SK-N-SH (cell line): ENCODE measurements at regions not wholly inside any gene's neighbourhood (a gene's known extent, or its start where the extent isn't known, plus 50 kb on each side); places are given as distances from the start of the nearest gene placed in this dataset.

ENCODE experiments used
- CTCF ChIA-PET: fragments of 300-600, 350-600 bp; formaldehyde crosslinking; extraction: SDS; loops from one replicate; lab custom pipeline; 2021; lab: Yijun Ruan, JAX
- POLR2A ChIA-PET: fragments of 350-600 bp; sonication (Branson Sonifier 250); formaldehyde crosslinking; extraction: SDS; loops from one replicate; lab custom pipeline; 2020; ENCODE audit warnings: antibody characterized with exemption, inconsistent platforms; lab: Yijun Ruan, JAX
- DNase-seq: peaks from one replicate; pipeline ENCODE4 v3.0.0; 2012
- H2AFZ ChIP-seq: fragments of 200-600 bp; sonication (generic); 2 replicates; pipeline ENCODE4 v1.8.1; 2016; ENCODE audit warnings: antibody characterized with exemption, mild to moderate bottlenecking, low read depth
- H3F3A ChIP-seq: fragments of 200-600 bp; sonication (generic); replicated peaks from 2 replicates; pipeline ENCODE3; 2016; ENCODE audit warnings: antibody characterized with exemption, mild to moderate bottlenecking; ENCODE audit not compliant: insufficient read depth
- H3K27ac ChIP-seq, 2 experiments: fragments of 200-500 bp in 1 of 2; fragments of 200-600 bp in 1 of 2; sonication (Bioruptor generic) in 1 of 2; sonication (generic), shearing (Covaris generic) in 1 of 2; 2 replicates each; pipeline versions ENCODE4 v1.5.1 to v1.6.1; 2014 to 2016; ENCODE audit warnings: low read depth in 2 of 2, inconsistent platforms in 1 of 2, low read length in 1 of 2, mild to moderate bottlenecking in 1 of 2, mixed read lengths in 1 of 2
- H3K27me3 ChIP-seq: fragments of 200-600 bp; sonication (generic), shearing (Covaris generic); 2 replicates; pipeline ENCODE4 v1.6.1; 2016; ENCODE audit warnings: mixed run types; ENCODE audit not compliant: insufficient read depth
- H3K36me3 ChIP-seq, 2 experiments: fragments of 200-500 bp in 1 of 2; fragments of 200-600 bp in 1 of 2; sonication (Bioruptor generic) in 1 of 2; sonication (generic) in 1 of 2; replicated peaks in 1 of 2; 2 replicates each; pipeline versions ENCODE3 to v1.5.1; 2014 to 2016; ENCODE audit warnings: low read length in 1 of 2, mild to moderate bottlenecking in 1 of 2; ENCODE audit not compliant: insufficient read depth in 2 of 2, control insufficient read depth in 1 of 2
- H3K4me1 ChIP-seq, 2 experiments: fragments of 200-500 bp in 1 of 2; fragments of 200-600 bp in 1 of 2; sonication (Bioruptor generic) in 1 of 2; sonication (generic), shearing (Covaris generic) in 1 of 2; 2 replicates each; pipeline versions ENCODE4 v1.5.1 to v1.6.1; 2014 to 2016; ENCODE audit warnings: low read depth in 1 of 2, low read length in 1 of 2, mixed run types in 1 of 2; ENCODE audit not compliant: insufficient read depth in 2 of 2, control insufficient read depth in 1 of 2
- H3K4me2 ChIP-seq: fragments of 200-600 bp; sonication (generic), shearing (Covaris generic); 2 replicates; pipeline ENCODE4 v1.6.1; 2017; ENCODE audit warnings: mixed run types
- H3K4me3 ChIP-seq, 2 experiments: fragments of 200-500 bp in 1 of 2; fragments of 200-600 bp in 1 of 2; sonication (Bioruptor generic) in 1 of 2; sonication (generic), shearing (Covaris generic) in 1 of 2; 2 replicates each; pipeline versions ENCODE4 v1.5.1 to v1.8.1; 2014 to 2016; ENCODE audit warnings: low read depth in 2 of 2, inconsistent platforms in 1 of 2, low read length in 1 of 2, mild to moderate bottlenecking in 1 of 2, mixed read lengths in 1 of 2, moderate library complexity in 1 of 2
- H3K79me2 ChIP-seq: fragments of 200-600 bp; sonication (generic); 2 replicates; pipeline ENCODE4 v1.8.1; 2017; ENCODE audit warnings: mild to moderate bottlenecking; ENCODE audit not compliant: insufficient read depth
- H3K9ac ChIP-seq: fragments of 200-600 bp; sonication (generic); 2 replicates; pipeline ENCODE4 v1.6.1; 2017; ENCODE audit warnings: mixed run types
- H3K9me2 ChIP-seq: fragments of 200-600 bp; sonication (generic); 2 replicates; pipeline ENCODE4 v1.6.1; 2017; ENCODE audit warnings: mixed run types
- H3K9me3 ChIP-seq: fragments of 200-600 bp; sonication (generic); 2 replicates; pipeline ENCODE4 v1.6.1; 2017; ENCODE audit warnings: mixed run types, mild to moderate bottlenecking, moderate library complexity
- H4K20me1 ChIP-seq: fragments of 200-600 bp; sonication (generic); 2 replicates; pipeline ENCODE4 v1.6.1; 2017; ENCODE audit warnings: mild to moderate bottlenecking, mixed run types; ENCODE audit not compliant: insufficient read depth
- CTCF ChIP-seq: fragments of 200-600 bp; sonication (generic); IDR thresholded peaks from 2 replicates; pipeline ENCODE4 v1.6.1; 2017; ENCODE audit warnings: antibody characterized with exemption, mild to moderate bottlenecking, moderate library complexity
- ELF1 ChIP-seq: IDR thresholded peaks from 2 replicates; pipeline ENCODE4 v1.4.0; 2012
- EP300 ChIP-seq, 2 experiments: IDR thresholded peaks; 2 replicates each; pipeline versions ENCODE4 v1.4.0 to v1.6.1; 2012; ENCODE audit warnings: borderline replicate concordance in 1 of 2, low read depth in 1 of 2, low read length in 1 of 2
- EZH2phosphoT487 ChIP-seq: fragments of 200-600 bp; sonication (generic); IDR thresholded peaks from 2 replicates; pipeline ENCODE4 v1.6.1; 2017; ENCODE audit warnings: low read depth, mixed run types, mild to moderate bottlenecking, antibody characterized with exemption, moderate library complexity, borderline replicate concordance
- FOXM1 ChIP-seq: IDR thresholded peaks from 2 replicates; pipeline ENCODE4 v1.4.0; 2012; ENCODE audit warnings: low read depth, mild to moderate bottlenecking
- GABPA ChIP-seq: IDR thresholded peaks from 2 replicates; pipeline ENCODE4 v1.4.0; 2012; ENCODE audit warnings: low read depth, mild to moderate bottlenecking
- IRF3 ChIP-seq: fragments of 150-350 bp; IDR thresholded peaks from 2 replicates; pipeline ENCODE4 v1.6.1; 2016; ENCODE audit warnings: mild to moderate bottlenecking, low read depth, low read length
- JUND ChIP-seq: IDR thresholded peaks from 2 replicates; pipeline ENCODE4 v1.4.0; 2012
- NFIC ChIP-seq: IDR thresholded peaks from 2 replicates; pipeline ENCODE4 v1.4.0; 2012; ENCODE audit warnings: borderline replicate concordance
- NRF1 ChIP-seq: IDR thresholded peaks from 2 replicates; pipeline ENCODE4 v1.6.1; 2012; ENCODE audit warnings: low read depth, mild to moderate bottlenecking, low read length
- PBX3 ChIP-seq: IDR thresholded peaks from 2 replicates; pipeline ENCODE4; 2012
- POLR2AphosphoS5 ChIP-seq: IDR thresholded peaks from 2 replicates; pipeline ENCODE4 v1.6.1; 2012; ENCODE audit warnings: low read depth, low read length
- RCOR1 ChIP-seq: fragments of 150-350 bp; IDR thresholded peaks from 2 replicates; pipeline ENCODE4 v1.6.1; 2017; ENCODE audit warnings: antibody characterized with exemption, low read length
- REST ChIP-seq: IDR thresholded peaks from 2 replicates; pipeline ENCODE4 v1.6.1; 2012; ENCODE audit warnings: mild to moderate bottlenecking, low read depth, low read length, moderate library complexity
- RFX5 ChIP-seq: IDR thresholded peaks from 2 replicates; pipeline ENCODE4 v1.6.1; 2012; ENCODE audit warnings: mild to moderate bottlenecking, improper control_type of control experiment, low read length
- RXRA ChIP-seq: IDR thresholded peaks from 2 replicates; pipeline ENCODE4 v1.4.0; 2012; ENCODE audit warnings: low read depth, mild to moderate bottlenecking, borderline replicate concordance
- SIN3A ChIP-seq: IDR thresholded peaks from 2 replicates; pipeline ENCODE4 v1.6.1; 2012; ENCODE audit warnings: low read depth, mild to moderate bottlenecking, low read length, moderate library complexity, borderline replicate concordance
- TAF1 ChIP-seq: IDR thresholded peaks from 2 replicates; pipeline ENCODE4 v1.6.1; 2012; ENCODE audit warnings: low read depth, mild to moderate bottlenecking, low read length, moderate library complexity, borderline replicate concordance
- TCF12 ChIP-seq: IDR thresholded peaks from 2 replicates; pipeline ENCODE4 v1.4.0; 2012
- WGBS: methylation state at CpG from one replicate; pipeline ENCODE4 v1.1.6; 2017; ENCODE audit warnings: low lambda C conversion rate; 5-methylcytosine and 5-hydroxymethylcytosine counted together

GRCh38 chr10:61325223-61325960 lies 127.8 kb downstream of the TMEM26 start:
- Histone ChIP-seq H3K79me2 (no peaks in the 10 kb centered on the region), H3K4me1 (peaks cover 0 to 16% of the 10 kb centered on the region in 2 experiments; a peak in 2 of 4 replicates), H3K27ac (no peak overlapping the region), H3K4me3 (no peak overlapping the region), H2AFZ (no peak overlapping the region), H3K36me3 (no peaks in the 10 kb centered on the region), H3F3A (no peaks in the 10 kb centered on the region), H3K4me2 (no peak overlapping the region), H3K27me3 (no peaks in the 10 kb centered on the region), H3K9me2 (no peaks in the 10 kb centered on the region), H3K9ac (no peak overlapping the region), H4K20me1 (no peaks in the 10 kb centered on the region), H3K9me3 (no peaks in the 10 kb centered on the region)
- ChIA-PET CTCF (no interaction called here), POLR2A (no interaction called here)
- 70% methylated on average over 5 of the region's 5 CpGs for WGBS
- TF ChIP-seq NFIC (no peak), EZH2phosphoT487 (no peak), EP300 (IDR thresholded peaks at IDR 0.05; ENCODE audit: borderline replicate concordance in 1 of 2, low read depth in 1 of 2, low read length in 1 of 2) (no peak), POLR2AphosphoS5 (no peak), RCOR1 (no peak), RFX5 (no peak), TCF12 (no peak), IRF3 (no peak), NRF1 (no peak), JUND (no peak), RXRA (no peak), FOXM1 (no peak), REST (no peak)
- DNase-seq = no peak

GRCh38 chr10:61323726-61324125 lies 129.5 kb downstream of the TMEM26 start:
- no peak overlapping the region for H3K27ac ChIP-seq
- H3K27me3 ChIP-seq = no peaks in the 10 kb centered on the region
- no peaks in the 10 kb centered on the region for H3F3A ChIP-seq
- no peaks in the 10 kb centered on the region for H3K9me2 ChIP-seq
- no peaks in the 10 kb centered on the region for H3K79me2 ChIP-seq
- no peaks in the 10 kb centered on the region for H3K36me3 ChIP-seq
- POLR2A ChIA-PET = no interaction called here
- peaks cover 0 to 16% of the 10 kb centered on the region in 2 experiments; a peak in 2 of 4 replicates for H3K4me1 ChIP-seq
- CTCF ChIA-PET = no interaction called here
- H4K20me1 ChIP-seq = no peaks in the 10 kb centered on the region
- H3K4me2 ChIP-seq = no peak overlapping the region
- no peak overlapping the region for H2AFZ ChIP-seq
- no peak overlapping the region for H3K9ac ChIP-seq
- no peak for DNase-seq
- no peak overlapping the region for H3K4me3 ChIP-seq
- H3K9me3 ChIP-seq = no peaks in the 10 kb centered on the region
- TF ChIP-seq TCF12 (no peak), PBX3 (no peak), CTCF (no peak), TAF1 (no peak), EP300 (IDR thresholded peaks at IDR 0.05; ENCODE audit: borderline replicate concordance in 1 of 2, low read depth in 1 of 2, low read length in 1 of 2) (no peak), GABPA (no peak), NFIC (no peak), SIN3A (no peak), ELF1 (no peak), NRF1 (no peak)
